Prostate gland (tissue), 2 donors: ENCODE measurements at regions not wholly inside any gene's neighbourhood (a gene's known extent, or its start where the extent isn't known, plus 50 kb on each side); places are given as distances from the start of the nearest gene placed in this dataset.
"Not testable (repeated sequence)": the region's sequence is repeated elsewhere in the genome, so short reads cannot be mapped to it uniquely, and the experiment has no call there.

Source experiments
- DNase-seq: peaks from one replicate; pipeline ENCODE4 v3.0.0-alpha.2; 2019; ENCODE audit warnings: low spot score
- H3K27ac ChIP-seq, 2 donors: fragments of 200-600 bp; sonication (generic); 2 replicates each; pipeline ENCODE4 v1.5.1; 2017 to 2019
- H3K27me3 ChIP-seq: fragments of 200-600 bp; sonication (generic); replicated peaks from 2 replicates; pipeline ENCODE4 v1.5.1; 2019; ENCODE audit not compliant: insufficient read depth
- H3K36me3 ChIP-seq, 2 donors: fragments of 200-600 bp; sonication (generic); 1 replicate in 1 of 2; 2 replicates in 1 of 2; pipeline versions ENCODE4 v1.5.1 to v1.8.1; 2017 to 2019
- H3K4me1 ChIP-seq: fragments of 200-600 bp; sonication (generic); replicated peaks from 2 replicates; pipeline ENCODE4 v1.5.1; 2019
- H3K4me3 ChIP-seq, 2 donors: fragments of 200-600 bp; sonication (generic); 2 replicates each; pipeline ENCODE4 v1.5.1; 2017 to 2019
- H3K9me3 ChIP-seq: fragments of 200-600 bp; sonication (generic); 2 replicates; pipeline ENCODE4 v1.5.1; 2017
- WGBS: methylation state at CpG from one replicate; pipeline ENCODE4 v1.1.5; 2018; 5-methylcytosine and 5-hydroxymethylcytosine counted together
- intact Hi-C: fragments of 100-400 bp; cut with DNase I; formaldehyde crosslinking; loops from one replicate; pipeline ENCODE4 v1.14.2; 2022

GRCh38 chr12:54105809-54106208 lies 52.2 kb downstream of the HOXC4 start:
- H3K9me3 ChIP-seq, DNase-seq, H3K4me1 ChIP-seq, H3K36me3 ChIP-seq, intact Hi-C loops, H3K27me3 ChIP-seq, H3K4me3 ChIP-seq, H3K27ac ChIP-seq: not testable (repeated sequence)
- WGBS: 33% methylated on average over 2 of the region's 2 CpGs

DNA sequence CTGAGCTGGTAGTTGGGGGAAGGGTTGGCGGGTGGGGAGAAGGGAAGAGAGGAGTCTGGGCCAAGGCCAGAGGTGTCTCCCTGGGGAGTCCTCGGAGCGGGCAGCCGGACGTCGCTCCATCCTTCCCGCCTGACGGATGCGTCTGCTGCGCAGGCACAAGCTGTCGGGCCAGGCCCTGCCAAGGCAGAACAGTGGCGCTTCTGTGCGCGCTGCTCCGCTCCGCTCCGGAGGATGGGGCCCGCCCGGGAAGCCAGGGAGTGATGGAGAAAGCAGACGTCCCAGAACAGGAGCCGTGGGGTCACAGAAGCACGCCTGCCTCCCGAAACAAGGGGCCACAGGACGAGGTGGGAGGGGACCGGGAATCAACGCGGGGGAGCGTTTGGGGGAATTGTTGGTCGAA lies 52.6 kb downstream of the HOXC4 start:
- H3K4me3 ChIP-seq, H3K27ac ChIP-seq, DNase-seq, H3K36me3 ChIP-seq, H3K9me3 ChIP-seq, intact Hi-C loops, H3K27me3 ChIP-seq, H3K4me1 ChIP-seq: not testable (repeated sequence)
- WGBS: 3% methylated on average over 27 of the region's 29 CpGs

- H3K36me3 ChIP-seq, H3K27me3 ChIP-seq, intact Hi-C loops, DNase-seq, H3K27ac ChIP-seq, H3K4me1 ChIP-seq, H3K9me3 ChIP-seq, H3K4me3 ChIP-seq: not testable (repeated sequence)
- 13% methylated on average over 54 of the region's 56 CpGs for WGBS
Measured at GRCh38 chr12:54106803-54107579, 53.4 kb downstream of the HOXC4 start.

- H3K9me3 ChIP-seq, H3K27me3 ChIP-seq, H3K4me1 ChIP-seq, intact Hi-C loops, DNase-seq, H3K27ac ChIP-seq, H3K36me3 ChIP-seq, H3K4me3 ChIP-seq: not testable (repeated sequence)
- 26% methylated on average over 6 of the region's 6 CpGs for WGBS
Measured at GRCh38 chr12:54112336-54112735, 58.7 kb downstream of the HOXC4 start.

GRCh38 chr12:54116055-54116454 lies 62.4 kb downstream of the HOXC4 start:
- H3K36me3 ChIP-seq, H3K9me3 ChIP-seq, H3K27ac ChIP-seq, H3K27me3 ChIP-seq, intact Hi-C loops, DNase-seq, H3K4me1 ChIP-seq, H3K4me3 ChIP-seq: not testable (repeated sequence)
- WGBS: 17% methylated on average over 6 of the region's 6 CpGs

GRCh38 chr12:54117392-54117791 lies 63.8 kb downstream of the HOXC4 start:
- H3K4me1 ChIP-seq, H3K4me3 ChIP-seq, intact Hi-C loops, DNase-seq, H3K36me3 ChIP-seq, H3K27ac ChIP-seq, H3K27me3 ChIP-seq, H3K9me3 ChIP-seq: not testable (repeated sequence)
- 75% methylated on average over 4 of the region's 4 CpGs for WGBS

- DNase-seq, H3K36me3 ChIP-seq, H3K9me3 ChIP-seq, H3K27me3 ChIP-seq, H3K4me3 ChIP-seq, intact Hi-C loops, H3K4me1 ChIP-seq, H3K27ac ChIP-seq: not testable (repeated sequence)
- WGBS: 96% methylated on average over 1 of the region's 1 CpG
Measured at GRCh38 chr12:54119082-54119481, 65.4 kb downstream of the HOXC4 start.

DNA sequence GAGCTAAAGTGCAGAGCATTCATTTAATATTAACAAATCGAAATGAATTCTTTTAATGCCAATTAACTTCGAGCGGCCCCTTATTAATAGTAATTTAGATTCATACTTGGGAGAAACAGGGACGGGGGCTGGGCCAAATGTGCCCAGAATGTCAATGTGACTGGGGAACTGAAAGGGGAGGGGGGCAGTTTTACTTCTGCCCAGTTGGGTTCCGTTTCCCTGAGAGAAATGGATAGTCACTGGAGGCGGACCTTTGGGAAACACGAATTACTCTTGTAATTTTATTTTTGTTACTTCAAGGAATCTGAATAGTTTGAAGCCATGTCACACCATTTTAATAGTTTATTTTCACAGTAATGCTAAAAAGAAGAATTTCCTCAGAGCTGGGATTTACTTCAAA lies 64.8 kb downstream of the SMUG1 start:
- DNase-seq, H3K4me1 ChIP-seq, H3K36me3 ChIP-seq, H3K4me3 ChIP-seq, intact Hi-C loops, H3K9me3 ChIP-seq, H3K27ac ChIP-seq: not testable (repeated sequence)
- 36% methylated on average over 7 of the region's 7 CpGs for WGBS
- peaks cover 13% of the 10 kb centered on the region for H3K27me3 ChIP-seq

DNA sequence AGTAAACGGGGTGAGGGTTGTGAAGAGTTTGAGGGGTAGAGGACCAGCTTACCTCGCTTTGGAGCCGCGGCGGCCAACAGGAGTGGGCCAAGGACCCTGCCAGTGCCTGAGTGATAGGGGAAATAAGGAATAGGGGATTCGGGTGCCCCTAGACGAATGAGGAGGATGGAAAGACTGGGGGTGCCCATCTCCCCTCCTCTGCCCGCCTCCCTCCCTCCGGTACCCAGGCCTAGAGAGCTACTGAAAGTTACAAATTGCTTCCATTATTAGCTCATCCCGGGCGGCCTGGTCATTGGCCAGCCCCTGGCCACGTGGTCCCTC lies 63.1 kb downstream of the SMUG1 start:
- H3K4me1 ChIP-seq, H3K27ac ChIP-seq, intact Hi-C loops, H3K36me3 ChIP-seq, DNase-seq, H3K9me3 ChIP-seq: not testable (repeated sequence)
- 25% methylated on average over 6 of the region's 12 CpGs for WGBS
- peaks cover 13% of the 10 kb centered on the region for H3K27me3 ChIP-seq
- H3K4me3 ChIP-seq: peak overlapping the region; percentile 20 to 26
